ENCODE measurements at regions not wholly inside any gene's neighbourhood (a gene's known extent, or its start where the extent isn't known, plus 50 kb on each side); places are given as distances from the start of the nearest gene placed in this dataset.
"Not testable (repeated sequence)": the region's sequence is repeated elsewhere in the genome, so short reads cannot be mapped to it uniquely, and the experiment has no call there.

DNA sequence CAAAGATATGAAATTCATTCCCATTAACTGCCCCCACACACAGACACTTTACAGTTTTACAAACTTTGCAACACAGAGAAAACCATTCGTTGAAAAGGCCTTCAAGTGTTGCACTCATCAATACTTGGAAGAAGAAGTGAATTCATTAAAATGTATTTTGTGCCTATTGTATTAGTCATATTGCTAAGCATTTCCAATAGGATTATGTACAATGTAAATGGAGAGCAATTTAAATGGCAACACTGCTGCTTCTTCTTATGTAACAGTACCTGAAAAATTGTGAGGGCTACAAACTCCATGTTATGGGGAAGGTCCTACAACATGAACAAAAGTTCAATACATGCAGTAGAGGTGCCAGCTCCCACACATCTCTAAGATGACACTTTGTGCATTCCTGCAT lies 209.3 kb upstream of the POGK start:
- DNase-seq, result no peak

DNA sequence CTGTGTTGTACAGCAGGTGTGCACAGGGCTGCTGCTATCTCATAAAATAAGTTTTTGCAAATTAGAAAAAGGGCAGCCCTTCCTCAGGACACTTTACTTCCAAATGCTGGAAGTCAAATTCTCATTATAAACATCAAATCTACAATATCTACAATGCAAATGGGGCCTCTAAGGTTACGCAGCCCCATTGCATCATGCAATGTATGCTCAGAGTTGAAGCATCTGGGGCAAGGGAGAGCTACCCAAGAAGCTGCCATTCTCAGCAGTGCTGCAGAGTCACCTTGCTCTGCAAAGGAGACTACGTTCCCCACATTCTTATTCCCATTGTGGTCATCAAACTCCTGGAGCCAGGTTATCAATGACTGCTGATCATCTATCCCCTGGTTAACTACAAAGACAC lies 208.9 kb upstream of the POGK start:
- no peak for DNase-seq

DNA sequence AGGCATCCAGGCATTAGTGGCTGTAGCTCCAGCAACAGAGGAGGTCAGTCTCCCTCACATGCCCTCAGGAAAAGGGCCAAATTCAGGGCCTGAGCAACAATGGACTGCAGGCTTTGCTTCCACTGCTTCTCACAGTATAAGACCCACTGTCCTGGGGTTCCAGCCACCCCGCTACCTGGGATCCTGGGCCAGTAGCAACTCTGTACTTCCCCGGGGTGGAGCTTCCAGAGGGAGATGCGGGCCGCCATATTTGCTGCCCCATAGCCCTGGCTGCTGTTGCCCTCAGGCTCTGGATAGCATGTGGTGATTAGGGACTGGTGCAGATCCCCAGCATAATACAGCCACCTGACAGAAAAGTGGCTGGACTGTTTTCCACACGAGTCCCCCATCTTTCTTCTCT lies 201.1 kb upstream of the POGK start:
- no peak for DNase-seq

DNA sequence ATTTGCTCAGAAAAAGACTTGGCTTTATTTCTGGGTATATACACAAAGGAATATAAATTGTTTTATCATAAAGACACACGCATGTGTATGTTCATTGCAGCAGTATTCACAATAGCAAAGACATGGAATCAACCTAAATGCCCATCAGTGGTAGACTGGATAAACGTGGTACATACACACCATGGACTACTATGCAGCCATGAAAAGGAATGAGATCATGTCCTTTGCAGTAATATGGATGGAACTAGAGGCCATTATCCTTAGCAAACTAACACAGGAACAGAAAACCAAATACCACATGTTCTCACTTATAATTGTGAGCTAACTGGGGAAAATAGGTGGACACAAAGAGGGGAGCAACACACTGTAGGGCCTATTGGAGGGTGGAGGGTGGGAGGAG lies 182.0 kb upstream of the POGK start:
- not testable (repeated sequence) for DNase-seq

DNA sequence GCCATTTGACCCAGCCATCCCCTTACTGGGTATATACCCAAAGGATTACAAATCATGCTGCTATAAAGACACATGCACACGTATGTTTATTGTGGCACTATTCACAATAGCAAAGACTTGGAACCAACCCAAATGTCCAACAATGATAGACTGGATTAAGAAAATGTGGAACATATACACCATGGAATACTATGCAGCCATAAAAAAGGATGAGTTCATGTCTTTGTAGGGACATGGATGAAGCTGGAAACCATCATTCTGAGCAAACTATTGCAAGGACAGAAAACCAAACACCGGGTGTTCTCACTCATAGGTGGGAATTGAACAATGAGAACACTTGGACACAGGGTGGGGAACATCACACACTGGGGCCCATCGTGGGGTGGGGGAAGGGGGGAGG lies 172.5 kb upstream of the POGK start:
- not testable (repeated sequence) for DNase-seq

DNA sequence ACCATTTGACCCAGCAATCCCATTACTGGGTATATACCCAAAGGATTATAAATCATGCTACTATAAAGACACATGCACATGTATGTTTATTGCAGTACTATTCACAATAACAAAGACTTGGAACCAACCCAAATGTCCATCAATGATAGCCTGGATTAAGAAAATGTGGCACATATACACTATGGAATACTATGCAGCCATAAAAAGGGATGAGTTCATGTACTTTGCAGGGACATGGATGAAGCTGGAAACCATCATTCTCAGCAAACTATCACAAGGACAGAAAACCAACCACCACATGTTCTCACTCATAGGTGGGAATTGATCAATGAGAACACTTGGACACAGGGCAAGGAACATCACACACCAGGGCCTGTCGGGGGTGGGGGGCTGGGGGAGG lies 171.7 kb upstream of the POGK start:
- DNase-seq, result not testable (repeated sequence)

DNA sequence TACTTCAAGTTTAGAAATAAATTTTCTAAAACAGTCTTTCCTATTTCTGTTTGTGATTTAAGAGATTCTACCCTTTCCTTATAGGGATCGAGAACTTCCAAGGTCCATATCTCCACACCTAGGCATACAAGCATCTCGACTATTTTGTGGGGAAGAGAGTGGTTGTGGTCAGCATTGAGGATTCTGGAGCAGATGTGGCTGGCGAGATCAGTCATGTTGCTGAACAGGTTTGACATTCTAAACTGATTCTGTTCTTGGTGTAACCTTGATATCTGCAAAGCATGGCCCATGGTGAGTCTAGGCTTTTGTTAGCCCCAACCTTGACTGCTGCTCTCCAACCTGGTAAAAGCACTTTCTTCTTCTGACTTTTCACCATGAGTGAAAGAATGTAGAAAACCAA lies 167.6 kb upstream of the POGK start:
- no peak for DNase-seq

DNA sequence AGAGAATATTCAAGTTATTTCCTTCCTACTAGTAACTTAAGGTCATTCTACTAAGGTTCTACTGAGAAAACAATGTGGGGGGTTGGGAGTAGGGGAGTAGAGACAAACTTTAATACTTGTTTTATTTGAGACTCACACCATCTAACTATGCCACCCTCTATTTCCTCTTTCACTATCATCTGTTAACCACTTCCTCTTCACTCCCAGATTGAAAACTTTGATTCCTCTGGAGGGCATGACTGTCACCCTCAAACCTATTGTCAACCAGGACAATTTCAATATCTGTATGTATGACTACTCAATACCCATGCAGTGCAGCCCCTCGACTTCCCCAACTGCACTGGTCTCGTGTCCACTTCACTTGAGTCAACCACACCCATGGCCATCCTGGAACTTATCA lies 165.6 kb upstream of the POGK start:
- no peak for DNase-seq

DNA sequence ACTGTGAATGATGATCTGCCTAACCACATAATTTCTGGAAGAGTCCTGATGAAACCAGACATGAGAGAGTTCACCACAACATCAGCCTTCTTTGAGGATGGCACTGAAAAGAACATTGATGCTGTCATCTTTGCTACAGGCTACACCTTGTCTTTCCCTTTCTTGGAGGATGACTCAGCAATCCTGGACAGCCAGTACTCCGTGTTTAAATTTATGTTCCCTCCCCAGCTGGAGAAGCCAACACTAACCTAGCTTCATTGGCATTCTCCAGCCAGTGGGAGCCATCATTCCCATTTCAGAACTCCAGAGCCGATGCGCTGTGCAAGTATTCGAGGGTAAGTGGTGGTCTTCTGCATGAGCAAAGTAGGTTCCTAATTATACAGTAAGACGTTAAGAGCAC lies 164.1 kb upstream of the POGK start:
- DNase-seq, result no peak

DNA sequence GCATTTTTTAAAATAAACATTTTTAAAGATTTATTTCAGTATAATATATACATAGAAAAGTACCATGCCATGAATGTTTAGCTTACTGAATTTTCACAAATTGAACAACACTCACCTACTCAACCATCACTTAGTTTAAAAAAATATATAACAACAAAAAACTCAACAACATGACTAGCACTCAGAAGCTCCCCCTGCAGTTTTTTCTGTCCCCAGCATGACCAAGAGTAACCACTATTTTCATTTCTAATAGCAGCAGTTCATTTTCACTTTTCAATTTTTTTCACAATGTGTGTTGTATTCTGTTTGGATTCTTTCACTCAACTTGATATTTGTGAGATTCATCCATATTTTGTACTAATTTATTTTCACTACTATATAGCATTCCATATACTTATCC lies 162.3 kb upstream of the POGK start:
- no peak for DNase-seq

DNA sequence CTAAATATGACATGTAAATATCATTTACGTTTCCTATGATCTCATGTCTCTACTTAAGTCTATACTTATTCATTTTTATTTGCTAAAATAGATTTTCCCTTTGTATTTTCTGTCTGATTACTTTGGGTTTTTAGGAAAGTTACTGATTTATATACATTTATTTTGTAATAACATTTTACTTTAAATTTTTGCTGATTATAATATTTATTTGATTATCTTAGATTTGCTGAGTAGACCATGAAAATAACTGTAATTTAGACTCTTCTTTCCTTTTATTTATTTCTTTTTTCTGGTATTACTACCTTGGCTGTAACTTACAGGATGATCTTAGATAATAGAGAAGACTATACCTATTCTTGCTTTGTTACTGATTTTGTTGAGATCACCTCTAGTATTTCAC lies 159.9 kb upstream of the POGK start:
- no peak for DNase-seq

DNA sequence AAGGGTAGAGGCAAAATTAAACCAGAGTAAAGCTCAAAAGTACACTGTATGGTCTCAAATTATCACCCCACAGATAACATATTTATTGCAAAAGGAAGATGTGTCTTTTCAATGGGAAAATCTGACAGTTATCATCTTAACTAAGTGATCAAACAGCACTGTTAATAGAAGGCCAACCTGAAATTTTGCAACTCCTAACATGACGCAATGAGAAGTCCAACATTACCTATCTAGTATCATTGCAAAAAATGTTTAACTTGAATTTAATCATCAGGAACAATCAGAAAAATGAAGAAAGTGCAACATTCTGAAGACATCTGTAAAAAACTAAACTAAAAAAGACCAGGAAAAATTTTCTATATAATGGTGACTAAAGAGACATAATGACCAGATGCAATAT lies 156.7 kb upstream of the POGK start:
- no peak for DNase-seq

DNA sequence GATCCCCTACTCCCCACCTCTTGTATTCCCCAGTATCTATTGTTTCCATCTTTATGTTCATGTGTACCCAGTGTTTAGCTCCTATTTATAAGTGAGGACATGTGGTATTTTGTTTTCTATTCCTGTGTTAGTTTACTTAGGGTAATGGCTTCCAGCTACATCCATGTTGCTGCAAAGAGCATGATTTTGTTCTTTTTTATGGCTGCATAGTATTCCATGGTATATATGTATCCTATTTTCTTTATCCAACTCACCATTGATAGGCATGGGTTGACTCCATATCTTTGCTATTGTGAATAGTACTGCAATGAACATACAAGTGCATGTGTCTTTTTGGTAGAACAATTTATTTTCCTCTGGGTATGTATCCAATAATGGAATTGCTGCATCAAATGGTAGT lies 154.6 kb upstream of the POGK start:
- DNase-seq, result not testable (repeated sequence)

DNA sequence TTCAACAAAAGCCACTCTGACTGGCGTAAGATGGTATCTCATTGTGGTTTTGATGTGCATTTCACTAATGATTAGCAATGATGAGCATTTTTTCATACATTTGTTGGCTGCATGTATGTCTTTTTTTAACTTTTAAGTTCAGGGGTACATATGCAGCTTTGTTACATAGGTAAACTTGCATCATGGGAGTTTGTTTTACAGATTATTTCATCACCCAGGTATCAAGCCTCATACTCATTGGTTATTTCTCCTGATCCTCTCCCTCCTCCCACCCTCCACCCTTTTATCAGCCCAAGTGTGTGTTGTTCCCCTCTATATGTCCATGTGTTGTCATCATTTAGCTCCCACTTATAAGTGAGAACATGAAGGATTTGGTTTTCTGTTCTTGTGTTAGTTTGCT lies 154.1 kb upstream of the POGK start:
- no peak for DNase-seq

DNA sequence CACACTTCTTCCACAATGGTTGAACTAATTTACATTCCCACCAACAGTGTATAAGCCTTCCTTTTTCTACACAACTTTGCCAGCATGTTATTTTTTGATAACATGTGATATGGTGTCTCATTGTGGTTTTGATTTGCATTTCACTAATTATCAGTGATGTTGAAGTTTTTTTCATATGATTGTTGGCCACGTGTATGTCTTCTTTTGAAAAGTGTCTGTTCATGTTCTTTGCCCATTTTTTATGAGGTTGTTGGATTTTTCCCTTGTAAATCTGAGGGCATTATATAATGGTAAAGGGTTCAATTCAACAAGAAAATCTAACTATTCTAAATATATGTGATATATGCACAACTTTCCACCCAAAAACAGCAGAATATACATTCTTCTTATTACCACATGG lies 153.4 kb upstream of the POGK start:
- not testable (repeated sequence) for DNase-seq

DNA sequence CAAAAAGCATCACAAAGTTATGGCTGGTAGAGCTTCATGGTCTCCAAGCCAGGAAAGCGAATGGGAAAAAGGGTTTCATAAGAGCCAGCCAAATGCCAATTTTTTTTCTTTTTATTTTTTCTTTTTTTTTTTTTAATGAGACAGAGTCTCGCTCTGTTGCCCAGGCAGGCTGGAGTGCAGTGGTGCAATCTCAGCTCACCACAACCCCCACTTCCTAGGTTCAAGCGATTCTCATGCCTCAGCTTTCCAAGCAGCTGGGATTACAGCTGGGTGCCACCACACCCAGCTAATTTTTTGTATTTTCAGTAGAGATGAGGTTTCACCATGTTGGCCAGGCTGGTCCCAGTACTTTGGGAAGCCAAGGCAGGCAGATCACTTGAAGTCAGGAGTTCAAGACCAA lies 148.7 kb upstream of the POGK start:
- not testable (repeated sequence) for DNase-seq

DNA sequence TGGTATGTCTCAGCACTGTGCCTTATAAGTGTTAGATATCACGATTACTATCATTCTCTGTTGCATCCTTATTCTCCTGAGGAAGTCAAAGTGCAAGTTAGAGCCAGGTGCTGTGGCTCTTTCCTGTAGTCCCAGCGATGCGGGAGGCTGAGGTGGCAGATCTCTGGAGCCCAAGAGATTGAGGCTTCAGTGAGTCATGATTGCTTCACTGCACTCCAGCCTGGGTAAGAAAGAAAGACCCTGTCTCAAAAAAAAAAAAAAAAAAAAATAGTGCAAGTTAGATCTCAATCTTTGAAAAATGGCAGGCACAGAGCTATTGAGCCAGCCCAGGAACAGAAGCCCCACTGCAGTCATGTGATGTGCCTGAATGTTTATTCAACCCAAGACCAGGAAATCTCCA lies 147.8 kb upstream of the POGK start:
- no peak for DNase-seq

DNA sequence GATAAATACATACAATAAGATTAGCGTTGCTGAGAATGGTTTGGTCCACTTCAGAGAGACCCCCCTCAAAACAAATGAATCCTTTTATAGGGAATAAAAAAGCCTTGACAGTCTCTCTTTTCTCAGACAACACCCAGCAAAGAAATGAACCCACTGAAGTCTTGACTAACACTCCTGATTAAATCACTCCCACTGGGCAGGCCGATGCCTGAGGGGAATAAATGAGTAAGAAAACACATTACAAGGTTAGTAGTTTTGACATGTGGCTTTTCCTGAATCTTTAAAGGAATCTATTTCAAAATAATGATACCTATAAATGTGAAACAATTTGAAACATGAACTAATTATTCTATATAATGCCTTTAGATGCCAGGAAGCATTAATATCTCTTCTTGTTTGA lies 146.9 kb upstream of the POGK start:
- no peak for DNase-seq

DNA sequence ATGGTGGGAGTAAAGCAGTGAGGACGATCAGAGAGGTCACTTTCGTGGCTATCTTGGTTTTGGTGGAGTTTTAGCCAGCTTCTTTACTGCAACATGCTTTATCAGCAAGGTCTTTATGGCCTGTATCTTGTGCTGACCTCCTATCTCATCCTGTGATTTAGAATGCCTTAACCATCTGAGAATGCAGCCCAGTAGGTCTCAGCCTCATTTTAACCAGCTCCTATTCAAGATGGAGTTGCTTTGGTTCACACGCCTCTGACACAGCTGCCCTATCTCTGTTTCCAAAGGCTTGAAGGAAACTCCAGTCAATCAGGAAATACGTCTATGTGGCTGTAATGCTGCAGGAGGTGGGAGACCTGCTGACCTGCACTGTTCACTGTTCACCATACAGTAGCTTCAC lies 146.1 kb upstream of the POGK start:
- no peak for DNase-seq

DNA sequence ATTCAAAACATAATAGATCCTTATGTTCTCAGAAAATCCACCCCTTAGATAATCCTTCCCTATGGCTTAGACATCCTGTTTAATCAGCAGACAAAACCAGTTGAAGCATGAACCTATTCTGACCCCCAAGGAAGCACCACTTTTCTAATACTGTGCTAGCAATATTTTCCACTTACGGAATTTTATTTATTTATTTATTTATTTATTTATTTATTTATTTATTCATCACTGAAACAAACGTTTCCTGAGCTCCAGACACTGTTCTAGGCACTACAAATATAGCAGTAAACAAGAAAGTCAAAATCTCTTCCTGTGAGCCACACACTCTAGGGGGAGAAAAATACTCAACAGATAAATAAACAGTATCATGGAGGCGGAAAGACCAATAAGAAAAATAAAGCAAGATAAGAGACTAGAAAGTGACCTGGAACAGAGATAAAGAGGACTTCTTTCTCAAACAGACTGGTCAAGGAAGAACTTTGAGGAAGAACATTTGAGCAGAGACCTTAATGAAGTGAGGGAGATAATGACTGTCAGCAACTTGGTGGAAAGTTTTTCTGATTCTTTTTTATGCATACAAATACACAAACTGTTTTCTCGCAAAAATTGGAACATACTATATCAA lies 145.5 kb upstream of the POGK start:
- DNase-seq, result no peak

DNA sequence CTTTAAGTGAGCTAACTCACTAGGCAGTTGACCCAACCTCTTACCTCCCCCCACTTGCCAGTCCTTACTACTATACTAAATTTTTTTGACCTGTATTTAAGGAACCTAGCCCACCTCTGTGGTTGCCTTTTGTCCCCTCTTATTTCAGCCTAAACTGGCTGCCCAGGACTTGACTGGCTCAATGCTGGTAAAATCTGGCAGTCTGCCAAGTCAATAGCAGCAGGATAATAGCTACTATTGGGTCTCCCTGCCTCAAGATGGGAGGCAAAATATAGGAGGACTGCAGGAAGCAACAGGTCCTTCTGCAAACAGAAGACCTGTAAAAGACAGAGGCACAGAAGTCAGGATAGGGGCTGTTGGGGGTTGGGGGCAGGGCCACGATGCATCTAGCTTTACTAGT lies 144.2 kb upstream of the POGK start:
- no peak for DNase-seq

DNA sequence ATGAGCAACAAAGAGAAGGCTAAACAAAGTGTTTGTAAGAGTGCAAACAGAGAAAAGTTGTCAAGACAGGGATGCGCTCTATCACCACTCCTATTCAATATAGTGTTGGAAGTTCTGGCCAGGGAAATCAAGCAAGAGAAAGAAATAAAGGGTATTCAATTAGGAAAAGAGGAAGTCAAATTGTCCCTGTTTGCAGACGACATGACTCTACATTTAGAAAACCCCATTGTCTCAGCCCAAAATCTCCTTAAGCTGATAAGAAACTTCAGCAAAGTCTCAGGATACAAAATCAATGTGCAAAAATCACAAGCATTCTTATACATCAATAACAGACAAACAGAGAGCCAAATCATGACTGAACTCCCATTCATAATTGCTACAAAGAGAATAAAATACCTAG lies 143.4 kb upstream of the POGK start:
- not testable (repeated sequence) for DNase-seq

DNA sequence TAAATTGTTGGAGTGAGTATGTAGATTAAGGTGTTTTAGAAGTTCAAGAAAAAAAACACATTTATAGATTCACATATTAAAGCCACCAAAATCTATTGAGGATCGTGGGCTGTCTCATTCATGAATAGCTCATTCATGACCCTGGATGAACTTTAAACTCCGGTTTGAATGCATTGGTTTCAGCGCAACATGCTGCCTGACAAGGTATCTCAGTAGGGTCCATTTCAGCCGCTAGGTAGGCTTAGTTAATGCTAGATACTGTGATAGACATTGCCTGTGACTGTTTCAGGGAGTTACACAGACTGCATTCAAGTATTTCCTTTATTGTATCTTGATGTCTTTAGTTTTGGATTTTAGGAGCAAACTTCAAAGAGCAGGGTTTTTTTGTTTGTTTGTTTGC lies 140.5 kb upstream of the POGK start:
- DNase-seq, result no peak

DNA sequence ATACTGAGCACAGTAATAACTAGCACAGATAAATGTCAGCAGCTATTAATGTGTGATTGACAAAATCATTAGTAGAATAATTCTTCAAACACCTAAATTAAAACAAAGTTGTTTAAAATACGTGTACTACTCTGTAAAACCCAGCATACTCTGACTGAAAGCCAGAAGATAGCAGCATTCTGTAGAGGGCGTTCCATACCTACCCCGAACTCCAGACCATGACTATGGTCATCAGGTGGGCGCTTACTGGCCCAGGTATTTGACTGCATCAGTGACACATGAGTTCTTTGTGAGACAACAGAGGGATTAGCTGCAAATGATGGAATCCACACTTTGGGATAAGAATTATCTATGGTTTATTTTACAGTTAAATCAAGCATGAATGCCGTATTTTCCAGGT lies 139.7 kb upstream of the POGK start:
- DNase-seq, result no peak

DNA sequence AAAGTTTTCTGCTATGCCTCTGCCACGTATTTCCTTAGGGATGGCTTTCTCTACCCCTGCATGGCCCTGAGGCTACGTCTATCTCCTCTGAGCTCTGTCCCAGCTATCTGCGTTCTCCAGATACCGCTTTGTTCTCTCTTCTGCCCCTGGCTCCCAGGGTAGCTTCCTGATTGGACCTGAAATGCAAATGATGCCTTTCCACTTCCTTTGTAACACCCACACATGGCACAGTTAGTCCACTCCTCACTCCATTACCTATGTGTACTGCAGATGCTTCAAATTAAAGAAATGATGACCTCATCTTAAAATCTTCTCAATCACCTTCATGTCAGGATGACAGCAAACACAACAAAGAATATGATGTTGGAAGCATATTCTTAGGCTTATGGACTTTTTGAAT lies 138.6 kb upstream of the POGK start:
- no peak for DNase-seq

DNA sequence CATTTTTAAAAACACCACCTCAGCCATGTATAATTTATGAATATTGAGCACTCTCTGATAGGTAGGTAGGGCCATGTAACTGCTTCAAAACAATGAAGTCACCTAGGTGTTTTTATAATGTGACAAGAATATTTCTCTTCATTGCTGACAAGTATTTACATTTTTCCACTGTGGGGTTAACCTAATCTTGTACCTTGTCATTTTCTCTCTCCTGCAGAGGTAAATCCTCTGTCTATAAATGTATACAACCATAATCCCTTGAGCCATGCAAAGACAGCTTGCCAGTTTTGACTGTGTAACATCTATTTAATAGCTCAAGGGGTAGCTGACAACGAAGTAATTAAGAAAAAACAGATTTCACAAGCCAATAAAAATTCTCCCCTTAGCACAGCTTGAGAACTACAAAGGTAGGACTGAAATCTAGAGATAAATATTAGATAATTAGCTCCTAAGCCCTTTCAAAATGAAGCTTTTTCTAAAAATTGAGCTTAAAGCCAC lies 137.6 kb upstream of the POGK start:
- no peak for DNase-seq
